GM12872 (cell line): ENCODE measurements at regions not wholly inside any gene's neighbourhood (a gene's known extent, or its start where the extent isn't known, plus 50 kb on each side); places are given as distances from the start of the nearest gene placed in this dataset.

Experiments
- CTCF ChIP-seq: IDR thresholded peaks from 3 replicates; pipeline ENCODE4 v1.5.1; 2011; ENCODE audit warnings: low read depth, mild to moderate bottlenecking, low read length, moderate library complexity; ENCODE audit not compliant: insufficient read depth

- no peak for TF ChIP-seq CTCF
Measured at GRCh38 chr13:22018076-22018835, 347.4 kb downstream of the FGF9 start.

- no peak for TF ChIP-seq CTCF
Measured at GRCh38 chr13:22018836-22019210, 347.9 kb downstream of the FGF9 start.

GRCh38 chr13:22024381-22024994 lies 353.6 kb downstream of the FGF9 start:
- no peak for TF ChIP-seq CTCF

- TF ChIP-seq CTCF = no peak
Measured at GRCh38 chr13:22027566-22027965, 356.7 kb downstream of the FGF9 start.

- TF ChIP-seq CTCF = no peak
Measured at GRCh38 chr13:22028831-22029230, 358.0 kb downstream of the FGF9 start.

- no peak for TF ChIP-seq CTCF
Measured at GRCh38 chr13:22030321-22030720, 359.4 kb downstream of the FGF9 start.

- no peak for TF ChIP-seq CTCF
Measured at GRCh38 chr13:22031702-22032286, 360.9 kb downstream of the FGF9 start.
